H9 (cell line): ENCODE measurements at regions not wholly inside any gene's neighbourhood (a gene's known extent, or its start where the extent isn't known, plus 50 kb on each side); places are given as distances from the start of the nearest gene placed in this dataset.

ENCODE experiments used
- DNase-seq: peaks from one replicate; pipeline ENCODE4 v3.0.0-alpha.2; 2017
- H2AFZ ChIP-seq: one replicate; pipeline ENCODE4 v1.6.1; 2013; ENCODE audit warnings: mild to moderate bottlenecking, low read length, control low read depth, moderate library complexity
- H2AK5ac ChIP-seq: 2 replicates; pipeline ENCODE4 v1.6.1; 2013; ENCODE audit warnings: low read length, control low read depth, mixed read lengths; ENCODE audit not compliant: insufficient read length
- H2BK120ac ChIP-seq: one replicate; pipeline ENCODE4 v1.6.1; 2013; ENCODE audit warnings: low read depth, mild to moderate bottlenecking, low read length, control low read depth, inconsistent platforms; ENCODE audit not compliant: poor library complexity, severe bottlenecking
- H2BK12ac ChIP-seq: 2 replicates; pipeline ENCODE4 v1.6.1; 2013; ENCODE audit warnings: low read length, control low read depth, mixed read lengths, low read depth; ENCODE audit not compliant: insufficient read length
- H2BK15ac ChIP-seq: 2 replicates; pipeline ENCODE4 v1.6.1; 2013; ENCODE audit warnings: low read depth, low read length, control low read depth
- H2BK20ac ChIP-seq: one replicate; pipeline ENCODE4 v1.6.1; 2013; ENCODE audit warnings: low read depth, mild to moderate bottlenecking, low read length, control low read depth, inconsistent platforms; ENCODE audit not compliant: poor library complexity, severe bottlenecking
- H2BK5ac ChIP-seq: 2 replicates; pipeline ENCODE4 v1.6.1; 2013; ENCODE audit warnings: low read length, control low read depth, mixed read lengths; ENCODE audit not compliant: insufficient read length
- H3K14ac ChIP-seq: 2 replicates; pipeline ENCODE4 v1.6.1; 2013; ENCODE audit warnings: low read length, control low read depth; ENCODE audit not compliant: insufficient read depth
- H3K18ac ChIP-seq: 2 replicates; pipeline ENCODE4 v1.6.1; 2013; ENCODE audit warnings: low read depth, mild to moderate bottlenecking, mixed read lengths, low read length, control low read depth; ENCODE audit not compliant: insufficient read length
- H3K23ac ChIP-seq: 2 replicates; pipeline ENCODE4 v1.6.1; 2013; ENCODE audit warnings: low read length, control low read depth, mixed read lengths, low read depth; ENCODE audit not compliant: insufficient read length
- H3K23me2 ChIP-seq: 2 replicates; pipeline ENCODE4 v1.6.1; 2013; ENCODE audit warnings: low read depth, mild to moderate bottlenecking, mixed read lengths, low read length, control low read depth; ENCODE audit not compliant: insufficient read length, poor library complexity, severe bottlenecking
- H3K27ac ChIP-seq: 2 replicates; pipeline ENCODE4 v1.5.1; 2013; ENCODE audit warnings: low read length, control low read depth, mixed read lengths, low read depth; ENCODE audit not compliant: insufficient read length
- H3K27me3 ChIP-seq: 2 replicates; pipeline ENCODE4 v1.6.1; 2013; ENCODE audit warnings: low read length, control low read depth, inconsistent platforms; ENCODE audit not compliant: insufficient read depth
- H3K4ac ChIP-seq: 2 replicates; pipeline ENCODE4 v1.6.1; 2013; ENCODE audit warnings: low read depth, mild to moderate bottlenecking, control low read depth, inconsistent platforms, low read length, moderate library complexity
- H3K4me1 ChIP-seq: 2 replicates; pipeline ENCODE4 v1.6.1; 2013; ENCODE audit warnings: low read length, control low read depth, inconsistent platforms; ENCODE audit not compliant: insufficient read depth
- H3K4me2 ChIP-seq: 2 replicates; pipeline ENCODE4 v1.6.1; 2013; ENCODE audit warnings: low read length, control low read depth, mixed read lengths; ENCODE audit not compliant: insufficient read length, insufficient read depth
- H3K56ac ChIP-seq: 2 replicates; pipeline ENCODE4 v1.6.1; 2013; ENCODE audit warnings: low read depth, mild to moderate bottlenecking, mixed read lengths, low read length, control low read depth; ENCODE audit not compliant: insufficient read length
- H3K79me1 ChIP-seq: 2 replicates; pipeline ENCODE4 v1.6.1; 2013; ENCODE audit warnings: low read depth, mild to moderate bottlenecking, moderate library complexity, low read length, control low read depth, inconsistent platforms; ENCODE audit not compliant: insufficient read depth, poor library complexity, severe bottlenecking
- H3K79me2 ChIP-seq: 2 replicates; pipeline ENCODE4 v1.6.1; 2013; ENCODE audit warnings: low read length, control low read depth, inconsistent platforms; ENCODE audit not compliant: insufficient read depth
- H3K9ac ChIP-seq: 2 replicates; pipeline ENCODE4 v1.6.1; 2013; ENCODE audit warnings: low read length, control low read depth, mixed read lengths; ENCODE audit not compliant: insufficient read length; ENCODE audit errors: extremely low read depth
- H3K9me3 ChIP-seq: one replicate; pipeline ENCODE4 v1.6.1; 2013; ENCODE audit warnings: low read depth, low read length, inconsistent platforms; ENCODE audit not compliant: control insufficient read depth
- H3T11ph ChIP-seq: one replicate; pipeline ENCODE4 v1.6.1; 2013; ENCODE audit warnings: mild to moderate bottlenecking, low read length, control low read depth, inconsistent platforms
- H4K20me1 ChIP-seq: one replicate; pipeline ENCODE4 v1.6.1; 2013; ENCODE audit not compliant: control insufficient read depth, insufficient read length, insufficient read depth
- H4K5ac ChIP-seq: 2 replicates; pipeline ENCODE4 v1.6.1; 2013; ENCODE audit warnings: low read depth, mild to moderate bottlenecking, mixed read lengths, low read length, control low read depth; ENCODE audit not compliant: insufficient read length
- H4K8ac ChIP-seq: replicated peaks from 2 replicates; pipeline ENCODE4 v1.6.1; 2013; ENCODE audit warnings: low read length, control low read depth, mixed read lengths, low read depth; ENCODE audit not compliant: insufficient read length
- H4K91ac ChIP-seq: 2 replicates; pipeline ENCODE4 v1.6.1; 2013; ENCODE audit warnings: low read depth, mild to moderate bottlenecking, moderate library complexity, mixed read lengths, low read length, control low read depth; ENCODE audit not compliant: insufficient read length
- H3K27ac Mint-ChIP-seq, 3 experiments: 2 replicates in 2 of 3; 3 replicates in 1 of 3; pipeline ENCODE4 v1.8.0; 2020 to 2021; ENCODE audit warnings: mixed read lengths in 3 of 3, mild to moderate bottlenecking in 1 of 3, moderate library complexity in 1 of 3
- H3K27me3 Mint-ChIP-seq: 2 replicates; pipeline ENCODE4 v1.8.0; 2021; ENCODE audit warnings: low read depth, mild to moderate bottlenecking, moderate library complexity, mixed read lengths
- H3K36me3 Mint-ChIP-seq, 3 experiments: 2 replicates in 2 of 3; 3 replicates in 1 of 3; pipeline ENCODE4 v1.8.0; 2020 to 2021; ENCODE audit warnings: low read depth in 3 of 3, mixed read lengths in 3 of 3; ENCODE audit not compliant: insufficient read depth in 1 of 3
- H3K4me1 Mint-ChIP-seq, 2 experiments: 2 replicates each; pipeline ENCODE4 v1.8.0; 2020; ENCODE audit warnings: mixed read lengths in 2 of 2
- H3K4me3 Mint-ChIP-seq, 2 experiments: 2 replicates in 1 of 2; 3 replicates in 1 of 2; pipeline ENCODE4 v1.8.0; 2020 to 2021; ENCODE audit warnings: mild to moderate bottlenecking in 2 of 2, mixed read lengths in 2 of 2, moderate library complexity in 1 of 2
- H3K9me3 Mint-ChIP-seq, 2 experiments: 2 replicates in 1 of 2; 3 replicates in 1 of 2; pipeline ENCODE4 v1.8.0; 2020; ENCODE audit warnings: mild to moderate bottlenecking in 2 of 2, mixed read lengths in 2 of 2, moderate library complexity in 1 of 2
- WGBS: extraction: QIAGEN DNeasy Blood & Tissue Kit; methylation state at CpG from one replicate; pipeline ENCODE4 v1.1.7; 2013; ENCODE audit warnings: missing lambda C conversion rate, low lambda C conversion rate, mixed read lengths; ENCODE audit not compliant: insufficient read length; ENCODE audit errors: extremely low coverage; 5-methylcytosine and 5-hydroxymethylcytosine counted together
- TF ChIP-seq, protein P1 (sequence below): fragments of 200-600 bp; sonication (generic); conservative IDR thresholded peaks from 3 replicates; pipeline ENCODE4 v1.8.0; 2021; ENCODE audit warnings: antibody characterized with exemption, mild to moderate bottlenecking

DNA sequence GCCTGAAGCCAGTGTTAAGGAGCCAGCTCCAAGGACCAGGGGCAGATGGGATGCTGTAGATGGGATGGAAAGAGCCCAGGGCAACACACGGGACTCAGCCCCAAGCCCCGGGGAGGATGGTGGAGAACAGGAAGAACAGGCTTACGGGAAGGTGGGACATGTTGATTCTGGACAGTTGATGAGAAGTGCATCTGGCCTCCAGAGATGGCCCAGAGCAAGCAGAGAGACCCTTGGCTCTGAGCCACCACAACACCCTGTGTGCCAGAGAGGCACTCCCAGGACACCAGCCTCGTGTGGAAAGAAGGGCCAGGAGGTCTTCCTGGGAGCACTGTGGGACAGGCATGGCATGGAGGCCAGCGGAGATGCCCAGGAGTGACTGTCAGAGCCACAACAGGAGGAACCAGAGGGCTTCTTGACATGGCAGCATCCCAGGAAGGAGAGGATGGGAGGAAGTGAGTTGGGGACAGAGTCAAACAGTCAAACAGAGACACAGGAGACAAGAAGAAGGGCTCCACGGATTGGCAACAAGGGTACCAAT lies 156.3 kb upstream of the MVB12B start:
- H3K79me2 ChIP-seq = no peaks in the 10 kb centered on the region
- H4K91ac ChIP-seq = no peak overlapping the region
- no peaks in the 10 kb centered on the region for H3K79me1 ChIP-seq
- TF ChIP-seq, protein P1, sequence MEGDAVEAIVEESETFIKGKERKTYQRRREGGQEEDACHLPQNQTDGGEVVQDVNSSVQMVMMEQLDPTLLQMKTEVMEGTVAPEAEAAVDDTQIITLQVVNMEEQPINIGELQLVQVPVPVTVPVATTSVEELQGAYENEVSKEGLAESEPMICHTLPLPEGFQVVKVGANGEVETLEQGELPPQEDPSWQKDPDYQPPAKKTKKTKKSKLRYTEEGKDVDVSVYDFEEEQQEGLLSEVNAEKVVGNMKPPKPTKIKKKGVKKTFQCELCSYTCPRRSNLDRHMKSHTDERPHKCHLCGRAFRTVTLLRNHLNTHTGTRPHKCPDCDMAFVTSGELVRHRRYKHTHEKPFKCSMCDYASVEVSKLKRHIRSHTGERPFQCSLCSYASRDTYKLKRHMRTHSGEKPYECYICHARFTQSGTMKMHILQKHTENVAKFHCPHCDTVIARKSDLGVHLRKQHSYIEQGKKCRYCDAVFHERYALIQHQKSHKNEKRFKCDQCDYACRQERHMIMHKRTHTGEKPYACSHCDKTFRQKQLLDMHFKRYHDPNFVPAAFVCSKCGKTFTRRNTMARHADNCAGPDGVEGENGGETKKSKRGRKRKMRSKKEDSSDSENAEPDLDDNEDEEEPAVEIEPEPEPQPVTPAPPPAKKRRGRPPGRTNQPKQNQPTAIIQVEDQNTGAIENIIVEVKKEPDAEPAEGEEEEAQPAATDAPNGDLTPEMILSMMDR = no peak
- Mint-ChIP-seq H3K27ac (no peak overlapping the region), H3K36me3 (no peaks in the 10 kb centered on the region), H3K4me3 (no peak overlapping the region), H3K9me3 (peaks cover 0 to 5% of the 10 kb centered on the region in 2 experiments; a peak in 3 of 5 replicates), H3K27me3 (peaks cover 26% of the 10 kb centered on the region), H3K4me1 (peaks cover 0 to under 1% of the 10 kb centered on the region in 2 experiments; a peak in 1 of 4 replicates)
- no peak overlapping the region for H3K18ac ChIP-seq
- H3K4me1 ChIP-seq = no peaks in the 10 kb centered on the region
- H3K23ac ChIP-seq = no peak overlapping the region
- no peak overlapping the region for H2BK120ac ChIP-seq
- no peak overlapping the region for H3T11ph ChIP-seq
- H3K4me2 ChIP-seq = no peak overlapping the region
- no peak overlapping the region for H4K8ac ChIP-seq
- no CpG with 5 or more reads among the region's 6 CpGs for WGBS
- H3K27me3 ChIP-seq = no peaks in the 10 kb centered on the region; the same call in 1 of the 2 replicates
- H3K23me2 ChIP-seq = no peaks in the 10 kb centered on the region
- DNase-seq = no peak
- H4K20me1 ChIP-seq = no peaks in the 10 kb centered on the region
- H2AK5ac ChIP-seq = no peak overlapping the region
- H2BK12ac ChIP-seq = no peak overlapping the region
- H3K27ac ChIP-seq = no peak overlapping the region
- H2AFZ ChIP-seq = no peak overlapping the region
- no peak overlapping the region for H3K14ac ChIP-seq
- no peak overlapping the region for H3K4ac ChIP-seq
- H2BK5ac ChIP-seq = no peak overlapping the region
- no peak overlapping the region for H2BK20ac ChIP-seq
- no peak overlapping the region for H3K56ac ChIP-seq
- H3K9ac ChIP-seq = no peak overlapping the region
- H3K9me3 ChIP-seq = no peaks in the 10 kb centered on the region
- no peak overlapping the region for H2BK15ac ChIP-seq
- no peak overlapping the region for H4K5ac ChIP-seq
